CD4-positive, alpha-beta T cell treated with Interleukin-4 for 4 hours (primary cell): ENCODE measurements at regions not wholly inside any gene's neighbourhood (a gene's known extent, or its start where the extent isn't known, plus 50 kb on each side); places are given as distances from the start of the nearest gene placed in this dataset.

Experiments
- DNase-seq: peaks from one replicate; pipeline ENCODE4 v3.0.0-alpha.2; 2020

DNA sequence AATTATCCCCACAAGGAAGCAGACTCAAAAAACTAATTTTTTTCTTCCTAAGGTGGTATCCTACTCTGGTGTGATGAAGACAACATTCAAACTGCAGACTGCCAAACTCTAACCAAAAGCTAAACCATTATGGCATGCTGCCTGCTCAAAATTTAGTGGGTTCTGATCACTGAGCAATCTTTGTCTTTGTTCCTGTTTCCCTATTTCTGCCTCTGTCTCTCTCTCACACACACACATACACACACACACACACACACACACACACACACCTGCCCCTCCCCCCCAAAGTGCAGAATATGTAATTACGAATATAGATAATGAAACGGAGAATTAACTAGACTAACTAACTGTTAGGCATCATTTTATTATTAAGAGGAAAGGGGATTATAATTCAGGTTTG, 1278.6 kb downstream of the PCDH7 start:
- no peak for DNase-seq

DNA sequence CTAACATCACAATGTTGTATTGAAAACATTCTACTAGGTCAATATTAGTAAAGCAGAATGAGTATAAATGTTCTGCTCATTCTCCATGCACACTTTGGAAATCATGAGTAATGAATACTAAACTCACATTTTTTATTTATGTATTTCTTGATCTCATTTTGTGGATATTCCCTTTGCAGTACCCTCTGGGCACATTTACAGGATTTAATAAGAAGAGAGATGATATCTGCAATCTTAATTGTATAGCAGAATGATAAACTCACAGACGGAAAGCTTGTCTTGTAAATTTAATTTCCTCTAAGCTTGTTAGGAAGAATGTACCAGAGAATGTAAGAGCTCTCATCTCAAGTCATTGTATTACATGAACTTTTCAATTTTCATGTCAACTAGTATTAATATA, 1279.7 kb downstream of the PCDH7 start:
- no peak for DNase-seq

DNA sequence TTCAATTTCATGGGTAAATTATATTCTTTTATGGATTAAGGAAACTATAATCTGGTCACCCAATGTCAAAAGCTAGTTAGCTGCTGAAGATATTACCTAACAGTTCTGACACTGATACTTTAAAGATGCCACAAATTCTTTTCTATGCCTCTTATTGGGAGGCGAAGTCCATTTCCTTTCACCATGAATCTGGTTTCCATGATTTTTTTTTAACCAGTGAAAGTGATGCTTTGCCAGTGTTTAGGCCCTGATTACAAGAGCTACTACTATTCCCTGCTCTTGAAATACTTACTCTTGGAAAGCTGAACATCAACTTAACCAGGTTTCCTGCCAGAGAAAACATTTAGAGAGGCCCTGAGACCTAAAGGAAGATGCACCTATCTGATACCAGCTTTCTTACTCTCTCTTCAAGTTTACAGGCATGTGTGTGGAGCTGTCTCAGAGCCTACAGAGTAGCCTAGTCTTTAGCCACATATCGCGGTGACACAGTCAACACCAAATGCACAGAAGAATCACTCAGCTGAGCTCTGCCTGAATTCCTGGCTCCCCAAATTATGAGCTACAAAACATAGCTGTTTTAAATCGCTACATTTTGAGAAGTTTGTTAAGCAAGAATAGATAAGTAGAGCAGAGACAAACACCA, 1280.8 kb downstream of the PCDH7 start:
- DNase-seq = no peak

DNA sequence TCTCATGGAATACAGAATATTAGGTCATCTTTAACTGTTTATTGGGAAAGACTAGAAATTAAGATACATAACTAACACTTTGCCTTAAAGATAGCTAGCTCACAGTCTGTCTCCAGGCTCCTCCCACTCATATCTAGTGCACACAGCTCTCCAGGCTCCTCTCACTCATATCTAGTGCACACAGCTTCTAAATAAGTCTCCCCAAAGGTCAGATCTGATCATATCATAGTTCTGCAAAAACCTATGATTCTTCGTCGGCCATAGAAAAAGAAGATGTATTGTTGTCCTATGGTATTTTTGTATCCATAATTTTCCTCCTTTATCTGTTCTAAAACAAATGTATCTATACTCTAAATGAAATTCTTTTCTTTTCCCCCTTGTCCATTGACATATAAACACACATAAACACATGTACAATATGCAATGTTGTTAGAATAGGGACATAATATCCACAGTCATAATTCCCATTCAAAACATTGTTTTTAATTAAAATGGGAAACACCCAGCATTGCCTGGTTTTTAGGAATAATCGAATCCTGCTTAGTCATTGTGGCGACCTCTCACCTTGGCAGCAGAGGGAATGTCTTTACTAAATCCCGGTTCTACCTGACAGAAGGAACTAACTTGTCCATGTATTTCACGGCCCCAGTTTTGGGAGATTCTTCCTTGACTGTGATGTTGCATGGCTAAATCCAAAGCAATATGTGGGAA, 1282.0 kb downstream of the PCDH7 start:
- DNase-seq = no peak

DNA sequence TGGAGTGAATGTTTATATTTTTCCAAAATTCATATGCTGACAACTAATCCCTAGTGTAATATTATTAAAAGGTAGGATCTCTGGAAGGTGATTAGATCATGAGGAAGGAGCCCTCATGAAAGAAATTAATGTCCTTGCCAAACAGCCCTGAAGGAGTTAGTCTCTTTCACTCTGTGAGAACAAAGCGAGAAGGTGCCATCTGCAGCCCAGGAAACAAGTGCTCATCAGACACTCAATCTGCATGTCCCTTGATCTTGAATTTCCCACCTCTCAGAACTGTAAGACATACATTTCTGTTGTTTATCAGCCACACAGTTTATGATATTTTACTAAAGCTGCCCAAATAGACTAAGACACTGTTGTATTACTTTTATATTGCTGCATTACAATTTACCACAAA, 1283.4 kb downstream of the PCDH7 start:
- no peak for DNase-seq

DNA sequence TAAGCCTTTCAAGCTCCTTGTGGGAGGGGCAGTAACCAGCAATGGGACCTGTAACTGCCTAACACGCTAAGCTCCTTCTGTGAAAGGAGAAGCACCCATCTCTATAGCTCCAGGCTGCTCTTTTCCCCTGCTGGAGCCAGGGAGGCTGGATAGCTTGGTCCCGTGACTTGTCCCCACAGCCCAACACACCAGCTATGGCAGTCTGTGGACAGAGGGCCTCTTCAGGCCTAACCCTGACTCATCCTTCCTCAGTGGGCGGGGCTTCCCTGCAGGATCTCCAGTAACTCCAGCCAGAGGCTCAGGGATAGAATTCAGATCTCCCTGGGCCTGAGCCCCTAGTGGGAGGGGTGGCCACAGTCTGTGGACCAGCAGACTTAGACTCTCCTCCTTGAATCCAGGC, 1290.1 kb downstream of the PCDH7 start:
- DNase-seq = no peak

DNA sequence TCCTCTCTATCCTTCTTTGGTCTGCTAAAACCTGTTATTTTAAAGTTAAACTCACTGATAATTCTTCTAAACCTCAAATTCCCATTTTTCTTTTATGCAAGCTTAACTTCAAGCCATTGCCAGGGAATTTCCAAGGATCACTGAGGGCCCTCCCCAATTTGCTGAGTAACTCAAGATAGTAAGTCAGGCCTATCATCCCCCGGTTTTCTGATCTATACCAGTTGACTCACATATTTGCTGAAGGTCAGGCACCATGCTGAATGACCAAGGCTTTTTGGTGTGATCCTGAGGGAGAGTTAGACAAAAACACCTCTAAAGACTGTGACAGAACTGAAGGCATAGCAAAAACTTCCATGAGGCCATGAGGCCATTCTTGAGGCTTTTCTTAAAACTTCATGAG, 1301.9 kb downstream of the PCDH7 start:
- no peak for DNase-seq

DNA sequence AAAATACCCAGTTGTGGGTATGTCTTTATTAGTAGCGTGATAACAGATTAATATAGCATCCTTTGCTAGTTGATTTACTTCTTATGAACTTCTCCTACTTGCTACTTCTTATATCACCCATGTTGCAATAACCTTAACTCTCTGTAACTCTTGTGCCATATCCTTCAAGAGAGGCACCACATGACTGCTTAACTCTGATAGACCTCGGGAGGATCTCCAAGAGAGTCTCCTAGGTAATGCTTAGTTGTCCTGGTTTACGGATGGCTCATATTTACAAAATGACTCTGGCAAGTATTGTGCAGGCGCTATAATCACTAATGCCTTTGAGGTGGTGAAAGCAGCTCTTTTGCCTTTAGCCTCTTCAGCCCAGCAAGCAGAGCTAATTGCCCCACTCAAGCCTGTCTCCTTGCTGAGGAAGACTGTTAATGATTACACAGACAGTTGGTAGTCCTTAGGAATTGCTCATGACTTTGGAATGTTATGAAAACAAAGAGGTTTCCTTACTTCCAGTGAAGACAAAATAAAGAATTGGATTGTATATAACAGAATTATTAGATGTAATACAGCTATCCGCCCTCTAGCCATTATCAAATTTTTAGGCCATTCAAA, 1305.8 kb downstream of the PCDH7 start:
- DNase-seq = no peak

DNA sequence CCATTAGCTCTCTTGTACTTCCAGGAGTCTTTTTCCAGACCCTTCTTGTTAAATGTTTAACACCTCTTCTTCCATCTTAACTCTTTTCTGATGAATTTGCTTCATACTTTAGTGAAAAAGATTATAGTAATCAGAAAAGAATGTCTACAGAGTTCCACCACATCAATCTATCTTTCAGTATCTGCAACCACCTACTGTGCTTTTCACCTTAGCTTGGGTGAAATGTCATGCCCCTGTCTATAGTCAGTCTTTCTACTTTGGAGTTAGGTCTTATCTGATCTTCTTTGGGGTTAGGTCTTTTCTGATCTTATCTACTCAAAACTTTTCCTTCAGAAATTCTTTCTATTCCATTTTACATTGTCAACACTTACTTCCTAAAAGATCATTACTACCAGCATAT, 1310.2 kb downstream of the PCDH7 start:
- no peak for DNase-seq

DNA sequence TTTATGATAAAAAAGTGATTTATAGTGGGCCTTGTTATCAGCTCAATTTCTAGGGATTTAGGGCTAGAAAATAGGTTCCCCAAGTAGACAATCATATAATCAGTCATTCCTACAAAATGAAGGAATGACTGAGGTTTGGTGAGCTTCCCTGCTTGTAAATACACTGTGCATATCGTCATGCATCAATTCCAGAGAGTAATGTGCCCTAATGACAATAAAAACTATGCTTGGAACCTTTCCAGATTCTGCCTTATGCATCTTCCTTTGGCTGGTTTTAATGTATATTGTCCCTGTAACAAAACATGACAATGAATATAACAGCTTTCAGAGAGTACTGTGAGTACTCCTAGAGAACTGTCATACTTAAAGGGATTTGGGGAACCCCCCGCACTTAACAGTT, 1310.9 kb downstream of the PCDH7 start:
- DNase-seq = no peak

DNA sequence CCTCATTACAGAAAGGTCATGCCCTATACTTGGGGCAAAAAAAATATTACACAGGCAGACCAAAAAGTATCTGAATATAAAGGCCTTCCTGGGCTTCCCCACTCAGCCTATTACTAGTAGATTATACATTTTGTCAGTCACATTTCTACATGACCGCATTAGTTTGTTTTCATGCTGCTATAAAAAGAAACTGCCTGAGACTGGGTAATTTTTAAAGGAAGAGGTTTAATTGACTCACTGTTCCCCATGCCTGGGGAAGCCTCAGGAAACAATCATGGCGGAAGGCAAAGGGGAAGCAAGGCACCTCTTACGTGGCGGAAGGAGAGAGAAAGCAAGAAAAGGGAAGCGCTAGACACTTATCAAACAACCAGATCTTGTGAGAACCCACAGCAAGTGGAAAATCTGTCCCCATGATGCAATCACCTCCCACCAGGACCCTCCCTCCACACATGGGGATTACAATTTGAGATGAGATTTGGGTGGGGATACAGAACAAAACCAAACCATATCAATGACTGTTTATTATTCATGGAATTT, 1312.0 kb downstream of the PCDH7 start:
- no peak for DNase-seq

DNA sequence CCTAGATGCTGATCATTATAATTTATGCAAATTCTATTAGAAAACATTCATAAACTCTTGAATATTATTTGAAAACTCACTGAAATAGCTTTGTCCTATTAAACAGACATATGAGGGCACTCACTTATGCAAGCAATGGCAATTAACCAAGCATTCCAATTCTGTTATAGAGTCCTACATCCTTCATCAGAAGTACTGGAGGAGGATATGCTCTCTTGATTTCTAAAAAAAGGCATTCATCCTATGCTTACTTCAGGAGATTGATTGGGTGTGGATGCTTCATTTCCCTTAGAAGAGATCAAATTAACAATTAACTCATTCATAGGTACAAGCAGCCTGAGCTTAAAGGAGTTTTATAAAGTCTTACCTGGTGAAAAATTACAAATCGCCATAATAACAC, 1317.2 kb downstream of the PCDH7 start:
- DNase-seq = no peak

DNA sequence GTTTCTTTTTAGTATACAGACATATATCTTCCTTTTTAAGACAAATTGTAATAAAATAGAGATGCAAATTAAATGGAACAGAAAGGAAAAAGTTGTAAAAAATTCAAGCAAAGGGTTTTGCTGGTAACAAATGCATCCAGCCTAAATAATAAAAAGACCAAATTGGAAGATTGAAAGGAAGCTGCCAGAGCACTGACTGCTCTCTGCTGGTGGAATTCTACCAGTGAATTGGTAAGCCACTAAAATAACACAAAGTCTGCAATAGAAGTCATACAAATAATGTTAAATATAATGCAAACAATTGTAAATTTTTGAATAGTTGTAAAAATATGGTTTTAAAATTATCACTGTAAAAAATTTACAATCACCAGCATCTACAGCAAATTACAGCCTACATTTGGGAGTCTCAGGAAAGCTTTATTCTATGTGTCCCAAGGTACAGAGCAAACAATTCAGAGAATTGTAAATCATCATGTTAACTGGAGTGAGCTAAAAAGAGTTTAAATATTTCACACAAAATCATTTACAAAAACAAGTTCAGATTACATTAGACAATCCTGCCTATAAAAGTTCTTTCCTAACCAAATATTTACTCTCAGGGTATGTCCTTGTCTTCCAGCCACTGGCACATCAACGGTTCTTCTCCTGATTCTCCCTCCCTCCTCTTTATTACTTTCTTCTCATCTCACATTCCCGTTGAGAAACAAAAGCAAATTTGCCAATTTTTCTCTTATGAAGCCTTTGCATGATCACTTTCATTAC, 1322.5 kb downstream of the PCDH7 start:
- DNase-seq = no peak

DNA sequence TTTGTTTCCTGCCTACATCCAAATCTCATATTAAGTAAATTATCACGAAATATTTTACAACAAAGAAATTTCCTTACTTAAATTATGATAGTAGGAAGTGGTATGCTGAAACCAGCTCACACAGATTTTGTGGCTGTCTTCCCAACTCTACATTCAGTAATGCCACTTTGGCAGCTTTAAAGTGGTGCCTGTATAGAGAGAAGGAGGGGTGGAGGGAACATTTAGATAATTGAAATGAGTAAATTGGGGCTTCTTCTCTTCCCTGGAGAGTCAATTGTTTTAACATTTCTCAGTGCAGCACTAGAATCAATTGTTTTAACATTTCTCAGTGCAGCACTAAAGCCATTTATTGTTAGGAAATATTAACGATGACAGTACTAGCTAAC, 1323.1 kb downstream of the PCDH7 start:
- DNase-seq = no peak

DNA sequence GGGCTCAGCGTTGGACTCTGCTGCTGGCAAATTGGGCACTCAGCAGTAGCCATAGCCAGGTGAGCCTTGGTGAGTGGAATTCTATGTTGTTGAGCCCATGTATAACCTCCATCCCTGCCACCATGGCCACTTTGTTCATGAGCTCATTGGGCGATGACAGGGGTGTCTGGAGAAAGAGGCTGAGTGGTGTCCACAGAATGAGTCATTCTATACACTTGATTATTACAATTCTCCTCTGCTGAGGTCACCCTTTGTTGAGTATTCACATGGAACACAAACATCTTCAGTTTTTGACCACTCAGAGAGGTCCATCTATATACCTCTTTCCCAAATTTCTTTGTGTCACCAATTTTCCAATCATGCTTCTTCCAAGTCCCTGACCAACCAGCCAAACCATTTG, 1341.7 kb downstream of the PCDH7 start:
- no peak for DNase-seq

DNA sequence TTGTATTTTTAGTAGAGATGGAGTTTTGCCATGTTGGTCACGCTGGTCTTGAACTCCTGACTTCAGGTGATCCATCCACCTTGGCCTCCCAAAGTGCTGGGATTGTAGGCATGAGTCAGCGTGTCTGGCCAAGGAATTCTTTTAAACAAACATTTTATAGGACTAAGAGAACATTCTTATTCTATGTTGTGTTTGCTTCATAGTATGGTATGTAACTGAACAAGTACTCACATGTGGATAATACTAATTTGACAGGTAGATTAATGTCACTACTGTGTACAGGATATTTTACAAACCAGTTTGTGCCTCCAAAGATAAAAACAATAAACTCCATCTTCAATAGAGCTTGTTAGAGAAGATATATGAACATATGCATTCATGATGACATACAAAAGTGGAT, 1353.4 kb downstream of the PCDH7 start:
- no peak for DNase-seq

DNA sequence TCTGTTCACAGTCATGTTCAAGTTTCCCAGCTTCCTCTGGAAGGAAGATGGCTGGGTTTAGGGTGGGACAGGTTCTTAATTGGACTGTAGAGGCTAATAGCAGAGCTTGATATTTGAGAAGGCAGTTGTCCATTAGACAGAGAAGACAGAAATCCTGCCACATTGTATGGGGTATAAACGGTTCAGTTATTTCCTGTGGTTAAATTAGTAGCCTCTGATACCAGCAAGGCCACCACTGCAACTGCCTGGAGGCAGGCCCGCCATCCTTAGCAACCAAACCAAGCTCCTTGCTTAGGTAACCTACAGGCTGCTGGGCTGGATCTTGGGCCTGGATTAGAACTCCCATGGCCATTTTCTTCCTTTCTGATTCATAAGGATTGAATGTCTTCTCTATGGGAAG, 1367.0 kb downstream of the PCDH7 start:
- no peak for DNase-seq

DNA sequence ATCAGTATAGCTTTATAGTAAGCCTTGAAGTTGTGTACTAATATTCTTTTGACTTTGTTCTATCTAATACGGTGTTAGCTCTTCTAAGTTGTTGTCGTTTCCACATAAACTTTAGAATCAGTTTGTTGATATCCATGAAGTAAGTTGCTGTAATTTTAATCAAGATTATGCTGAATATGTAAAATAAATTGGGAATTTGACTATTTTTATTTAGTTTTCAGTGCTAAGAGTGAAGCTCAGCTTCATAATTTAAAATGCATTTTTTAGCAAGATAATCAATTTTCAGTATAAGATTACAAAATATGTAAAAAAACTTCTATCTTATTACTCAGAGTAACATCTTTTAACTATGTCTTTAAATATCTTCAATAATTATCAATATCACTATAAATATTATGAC, 1374.8 kb downstream of the PCDH7 start:
- DNase-seq = no peak

DNA sequence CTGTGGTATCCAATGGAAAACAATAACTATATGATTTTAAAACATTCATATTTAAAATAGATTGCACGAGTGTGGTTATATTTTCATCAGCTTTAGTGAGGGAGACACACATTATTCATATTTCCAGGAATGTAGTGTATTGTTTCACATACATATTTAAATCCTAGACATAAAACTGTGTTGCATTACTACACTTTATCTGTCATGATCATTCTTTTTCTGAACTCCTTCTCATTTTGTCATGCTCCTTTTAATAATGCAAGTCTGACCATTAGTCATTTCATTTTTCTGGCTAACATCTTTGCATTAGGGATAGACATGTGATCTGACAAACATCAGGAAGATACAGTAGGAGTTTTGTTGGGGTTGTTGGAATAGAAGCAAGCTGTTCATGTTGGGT, 1382.7 kb downstream of the PCDH7 start:
- no peak for DNase-seq

DNA sequence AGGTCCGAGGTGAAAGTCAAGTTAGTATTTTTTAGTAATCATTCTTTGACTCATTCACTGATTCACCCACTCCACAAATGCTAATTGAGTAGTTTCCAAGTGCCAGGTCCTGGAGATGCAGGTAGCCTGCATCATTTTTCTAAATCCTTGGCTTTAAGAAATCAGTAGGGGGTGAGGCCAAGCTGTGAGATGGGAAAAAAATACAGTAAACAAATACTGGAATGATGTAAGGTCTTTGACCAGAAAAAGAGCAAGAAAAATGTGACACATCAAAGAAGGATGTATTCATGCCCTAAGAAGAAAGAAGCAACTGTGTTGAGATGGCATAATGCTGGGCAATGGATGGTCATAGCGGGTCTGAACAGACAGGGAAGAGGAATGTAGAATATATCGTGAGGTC, 1386.6 kb downstream of the PCDH7 start:
- DNase-seq = no peak

DNA sequence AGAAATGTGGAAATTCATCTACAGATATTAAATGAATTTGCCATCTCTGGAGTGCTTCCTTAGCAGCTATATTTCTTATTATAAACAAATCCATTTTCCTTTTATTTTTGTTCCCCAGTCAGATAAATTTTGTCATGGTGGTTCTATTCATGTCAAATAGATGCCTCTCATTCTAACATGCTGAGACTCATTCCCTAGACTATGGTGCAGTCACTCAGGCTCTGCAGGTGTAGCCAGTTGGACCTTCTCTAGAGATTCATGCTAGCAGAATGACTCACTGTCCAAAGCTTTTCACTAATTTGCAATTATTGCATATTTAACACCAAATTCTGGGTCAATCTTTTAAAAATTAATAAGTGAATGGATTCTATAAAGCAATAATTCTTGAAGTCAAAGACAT, 1392.7 kb downstream of the PCDH7 start:
- DNase-seq = no peak

DNA sequence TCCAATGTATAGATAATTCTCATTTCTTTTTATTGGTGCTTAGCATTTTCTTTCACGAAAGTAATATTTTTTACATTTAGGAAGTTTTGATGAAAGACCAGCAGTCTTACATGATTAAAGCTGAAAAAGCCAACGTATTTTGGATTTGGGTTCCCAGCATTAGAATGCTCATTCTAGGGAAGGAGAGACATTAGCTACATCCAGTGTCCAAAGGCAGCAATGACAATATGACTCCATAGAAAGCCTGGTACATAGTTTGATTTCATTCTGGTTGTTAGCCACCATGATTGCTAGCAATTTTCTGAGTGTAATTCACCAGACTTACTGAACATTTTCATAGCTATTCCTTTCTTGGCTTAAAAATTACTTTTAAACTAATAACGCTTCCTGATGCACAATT, 1397.5 kb downstream of the PCDH7 start:
- DNase-seq = no peak

DNA sequence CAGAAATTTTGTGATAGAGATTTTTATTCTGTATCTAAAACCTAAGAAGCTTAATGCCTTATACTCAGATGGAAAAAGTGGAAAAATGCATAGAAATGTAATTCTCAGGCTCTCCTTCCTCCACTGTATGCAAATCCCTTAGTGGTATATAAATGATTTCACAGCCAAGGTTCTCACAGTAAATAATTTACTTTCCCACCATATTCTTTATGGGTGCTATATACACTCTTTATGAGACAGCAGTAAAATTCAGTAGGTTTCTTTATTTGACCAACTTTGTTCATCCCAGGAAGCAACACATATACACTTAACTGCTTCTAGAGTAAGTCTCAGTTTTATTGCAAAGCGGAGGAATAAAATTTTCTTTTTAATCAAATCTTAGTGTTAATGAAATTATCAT, 1399.7 kb downstream of the PCDH7 start:
- no peak for DNase-seq

DNA sequence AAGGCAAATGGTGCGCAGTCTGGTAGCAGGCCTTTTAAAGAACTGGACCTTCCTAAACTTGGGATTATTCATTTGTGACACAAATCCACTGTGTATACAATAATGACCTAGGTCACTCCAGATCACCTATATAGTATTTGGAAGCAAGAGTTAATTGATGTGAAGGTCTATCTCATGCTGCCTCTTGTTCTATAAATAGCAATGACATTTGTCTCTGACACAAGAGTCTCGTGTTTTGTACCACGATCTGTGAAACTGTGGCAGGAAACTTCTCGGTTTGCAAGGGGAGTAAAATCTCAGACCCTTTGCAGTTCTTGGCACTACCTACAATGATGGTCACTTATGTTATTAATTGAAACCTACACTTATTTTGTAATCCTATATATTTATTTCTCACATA, 1408.4 kb downstream of the PCDH7 start:
- DNase-seq = no peak
